ENCODE measurements at regions not wholly inside any gene's neighbourhood (a gene's known extent, or its start where the extent isn't known, plus 50 kb on each side); places are given as distances from the start of the nearest gene placed in this dataset.

GRCh38 chr4:187021436-187022205, 298.0 kb upstream of the FAT1 start:
- Histone ChIP-seq H3K36me3 (ENCODE audit: insufficient read depth, insufficient read length, low read length) (no peaks in the 10 kb centered on the region), H3K9ac (ENCODE audit: insufficient read length, low read depth) (no peak overlapping the region), H3K27me3 (ENCODE audit: insufficient read depth, insufficient read length) (no peaks in the 10 kb centered on the region), H3K4me1 (ENCODE audit: insufficient read depth, insufficient read length) (no peaks in the 10 kb centered on the region), H3K9me3 (ENCODE audit: insufficient read depth, low read length) (no peaks in the 10 kb centered on the region), H3K4me3 (ENCODE audit: insufficient read length, low read depth) (no peak overlapping the region)
- DNase-seq (ENCODE audit: low read depth, low spot score) = no peak
- no peak for TF ChIP-seq ZNF274 (IDR thresholded peaks at IDR 0.05; ENCODE audit: low read depth, low read length)
- no peak for TF ChIP-seq YY1 (IDR thresholded peaks at IDR 0.05; ENCODE audit: insufficient read depth, insufficient read length)
- TF ChIP-seq SUZ12 (IDR thresholded peaks at IDR 0.05; ENCODE audit: extremely low read depth, insufficient read depth, insufficient read length) = no peak

- no peak for DNase-seq (ENCODE audit: low read depth, low spot score)
- Histone ChIP-seq H3K4me1 (ENCODE audit: insufficient read depth, insufficient read length) (no peaks in the 10 kb centered on the region), H3K9me3 (ENCODE audit: insufficient read depth, low read length) (no peaks in the 10 kb centered on the region), H3K27me3 (ENCODE audit: insufficient read depth, insufficient read length) (no peaks in the 10 kb centered on the region), H3K36me3 (ENCODE audit: insufficient read depth, insufficient read length, low read length) (no peaks in the 10 kb centered on the region), H3K9ac (ENCODE audit: insufficient read length, low read depth) (no peak overlapping the region), H3K4me3 (ENCODE audit: insufficient read length, low read depth) (no peak overlapping the region)
- TF ChIP-seq YY1 (IDR thresholded peaks at IDR 0.05; ENCODE audit: insufficient read depth, insufficient read length) = no peak
- no peak for TF ChIP-seq ZNF274 (IDR thresholded peaks at IDR 0.05; ENCODE audit: low read depth, low read length)
- no peak for TF ChIP-seq SUZ12 (IDR thresholded peaks at IDR 0.05; ENCODE audit: extremely low read depth, insufficient read depth, insufficient read length)
Observed at GRCh38 chr4:187027272-187027671, 303.6 kb upstream of the FAT1 start.

GRCh38 chr4:187042251-187042650, 318.6 kb upstream of the FAT1 start:
- Histone ChIP-seq H3K36me3 (ENCODE audit: insufficient read depth, insufficient read length, low read length) (no peaks in the 10 kb centered on the region), H3K4me3 (ENCODE audit: insufficient read length, low read depth) (no peak overlapping the region), H3K9ac (ENCODE audit: insufficient read length, low read depth) (no peak overlapping the region), H3K9me3 (ENCODE audit: insufficient read depth, low read length) (no peaks in the 10 kb centered on the region), H3K4me1 (ENCODE audit: insufficient read depth, insufficient read length) (no peaks in the 10 kb centered on the region), H3K27me3 (ENCODE audit: insufficient read depth, insufficient read length) (no peaks in the 10 kb centered on the region)
- DNase-seq (ENCODE audit: low read depth, low spot score) = no peak
- TF ChIP-seq YY1 (IDR thresholded peaks at IDR 0.05; ENCODE audit: insufficient read depth, insufficient read length) (no peak), SUZ12 (IDR thresholded peaks at IDR 0.05; ENCODE audit: extremely low read depth, insufficient read depth, insufficient read length) (no peak), ZNF274 (IDR thresholded peaks at IDR 0.05; ENCODE audit: low read depth, low read length) (no peak)

GRCh38 chr4:187046471-187046870, 322.8 kb upstream of the FAT1 start:
- Histone ChIP-seq H3K9ac (ENCODE audit: insufficient read length, low read depth) (no peak overlapping the region), H3K27me3 (ENCODE audit: insufficient read depth, insufficient read length) (no peaks in the 10 kb centered on the region), H3K9me3 (ENCODE audit: insufficient read depth, low read length) (no peaks in the 10 kb centered on the region), H3K4me1 (ENCODE audit: insufficient read depth, insufficient read length) (no peaks in the 10 kb centered on the region), H3K36me3 (ENCODE audit: insufficient read depth, insufficient read length, low read length) (no peaks in the 10 kb centered on the region), H3K4me3 (ENCODE audit: insufficient read length, low read depth) (no peak overlapping the region)
- no peak for DNase-seq (ENCODE audit: low read depth, low spot score)
- TF ChIP-seq SUZ12 (IDR thresholded peaks at IDR 0.05; ENCODE audit: extremely low read depth, insufficient read depth, insufficient read length) (no peak), YY1 (IDR thresholded peaks at IDR 0.05; ENCODE audit: insufficient read depth, insufficient read length) (no peak)

GRCh38 chr4:187059021-187059420, 335.4 kb upstream of the FAT1 start:
- Histone ChIP-seq H3K4me1 (ENCODE audit: insufficient read depth, insufficient read length) (no peaks in the 10 kb centered on the region), H3K27me3 (ENCODE audit: insufficient read depth, insufficient read length) (no peaks in the 10 kb centered on the region), H3K4me3 (ENCODE audit: insufficient read length, low read depth) (no peak overlapping the region), H3K9me3 (ENCODE audit: insufficient read depth, low read length) (no peaks in the 10 kb centered on the region), H3K9ac (ENCODE audit: insufficient read length, low read depth) (no peak overlapping the region), H3K36me3 (ENCODE audit: insufficient read depth, insufficient read length, low read length) (no peaks in the 10 kb centered on the region)
- TF ChIP-seq ZNF274 (IDR thresholded peaks at IDR 0.05; ENCODE audit: low read depth, low read length) (no peak), SUZ12 (IDR thresholded peaks at IDR 0.05; ENCODE audit: extremely low read depth, insufficient read depth, insufficient read length) (no peak), YY1 (IDR thresholded peaks at IDR 0.05; ENCODE audit: insufficient read depth, insufficient read length) (no peak)
- no peak for DNase-seq (ENCODE audit: low read depth, low spot score)

GRCh38 chr4:187059895-187060294, 336.2 kb upstream of the FAT1 start:
- no peak for DNase-seq (ENCODE audit: low read depth, low spot score)
- no peaks in the 10 kb centered on the region for H3K4me1 ChIP-seq (ENCODE audit: insufficient read depth, insufficient read length)
- no peaks in the 10 kb centered on the region for H3K9me3 ChIP-seq (ENCODE audit: insufficient read depth, low read length)
- H3K9ac ChIP-seq (ENCODE audit: insufficient read length, low read depth) = no peak overlapping the region
- H3K4me3 ChIP-seq (ENCODE audit: insufficient read length, low read depth) = no peak overlapping the region
- no peaks in the 10 kb centered on the region for H3K27me3 ChIP-seq (ENCODE audit: insufficient read depth, insufficient read length)
- H3K36me3 ChIP-seq (ENCODE audit: insufficient read depth, insufficient read length, low read length) = no peaks in the 10 kb centered on the region
- TF ChIP-seq SUZ12 (IDR thresholded peaks at IDR 0.05; ENCODE audit: extremely low read depth, insufficient read depth, insufficient read length) (no peak), ZNF274 (IDR thresholded peaks at IDR 0.05; ENCODE audit: low read depth, low read length) (no peak), YY1 (IDR thresholded peaks at IDR 0.05; ENCODE audit: insufficient read depth, insufficient read length) (no peak)

GRCh38 chr4:187060551-187060950, 336.9 kb upstream of the FAT1 start:
- no peaks in the 10 kb centered on the region for H3K27me3 ChIP-seq (ENCODE audit: insufficient read depth, insufficient read length)

More at GRCh38 chr4:187060551-187060950, 336.9 kb upstream of the FAT1 start:
- no peak overlapping the region for H3K4me3 ChIP-seq (ENCODE audit: insufficient read length, low read depth)
- no peaks in the 10 kb centered on the region for H3K36me3 ChIP-seq (ENCODE audit: insufficient read depth, insufficient read length, low read length)
- no peak for TF ChIP-seq YY1 (IDR thresholded peaks at IDR 0.05; ENCODE audit: insufficient read depth, insufficient read length)
- TF ChIP-seq ZNF274 (IDR thresholded peaks at IDR 0.05; ENCODE audit: low read depth, low read length) = no peak
- TF ChIP-seq SUZ12 (IDR thresholded peaks at IDR 0.05; ENCODE audit: extremely low read depth, insufficient read depth, insufficient read length) = no peak
- no peaks in the 10 kb centered on the region for H3K4me1 ChIP-seq (ENCODE audit: insufficient read depth, insufficient read length)
- H3K9me3 ChIP-seq (ENCODE audit: insufficient read depth, low read length) = no peaks in the 10 kb centered on the region
- no peak for DNase-seq (ENCODE audit: low read depth, low spot score)
- no peak overlapping the region for H3K9ac ChIP-seq (ENCODE audit: insufficient read length, low read depth)

Measured in NT2/D1 (cell line).